ENCODE measurements at regions not wholly inside any gene's neighbourhood (a gene's known extent, or its start where the extent isn't known, plus 50 kb on each side); places are given as distances from the start of the nearest gene placed in this dataset.
"Not testable (repeated sequence)": the region's sequence is repeated elsewhere in the genome, so short reads cannot be mapped to it uniquely, and the experiment has no call there.

DNA sequence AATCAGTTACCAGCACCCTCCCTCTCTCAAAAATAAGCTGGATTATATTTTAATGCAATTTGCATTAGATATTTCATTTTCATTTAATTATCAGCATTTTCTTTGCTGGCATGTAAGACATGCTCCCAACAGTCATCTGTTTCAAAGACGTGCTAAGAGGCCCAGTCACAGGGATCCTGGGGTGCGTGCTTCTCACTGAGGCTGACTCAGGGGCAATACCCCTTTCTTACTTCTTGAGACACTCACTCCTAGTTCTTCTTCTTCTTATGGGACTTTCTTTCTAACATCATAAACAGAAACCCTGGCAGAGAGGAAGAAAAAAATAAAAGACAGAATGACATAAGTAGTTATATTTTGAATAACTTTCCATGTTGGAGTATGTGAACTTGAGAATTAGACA is 372.1 kb upstream of the MEX3C start:
- no peak for DNase-seq (ENCODE audit: extremely low read depth, insufficient read length)
- no peak overlapping the region for H3K4me3 ChIP-seq (replicated peaks; ENCODE audit: low read depth, low read length)
- TF ChIP-seq, protein P1, sequence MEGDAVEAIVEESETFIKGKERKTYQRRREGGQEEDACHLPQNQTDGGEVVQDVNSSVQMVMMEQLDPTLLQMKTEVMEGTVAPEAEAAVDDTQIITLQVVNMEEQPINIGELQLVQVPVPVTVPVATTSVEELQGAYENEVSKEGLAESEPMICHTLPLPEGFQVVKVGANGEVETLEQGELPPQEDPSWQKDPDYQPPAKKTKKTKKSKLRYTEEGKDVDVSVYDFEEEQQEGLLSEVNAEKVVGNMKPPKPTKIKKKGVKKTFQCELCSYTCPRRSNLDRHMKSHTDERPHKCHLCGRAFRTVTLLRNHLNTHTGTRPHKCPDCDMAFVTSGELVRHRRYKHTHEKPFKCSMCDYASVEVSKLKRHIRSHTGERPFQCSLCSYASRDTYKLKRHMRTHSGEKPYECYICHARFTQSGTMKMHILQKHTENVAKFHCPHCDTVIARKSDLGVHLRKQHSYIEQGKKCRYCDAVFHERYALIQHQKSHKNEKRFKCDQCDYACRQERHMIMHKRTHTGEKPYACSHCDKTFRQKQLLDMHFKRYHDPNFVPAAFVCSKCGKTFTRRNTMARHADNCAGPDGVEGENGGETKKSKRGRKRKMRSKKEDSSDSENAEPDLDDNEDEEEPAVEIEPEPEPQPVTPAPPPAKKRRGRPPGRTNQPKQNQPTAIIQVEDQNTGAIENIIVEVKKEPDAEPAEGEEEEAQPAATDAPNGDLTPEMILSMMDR (IDR thresholded peaks at IDR 0.05; ENCODE audit: insufficient read depth, low read length, poor library complexity, severe bottlenecking), result no peak
- H3K36me3 ChIP-seq (ENCODE audit: control insufficient read depth, insufficient read depth, low read length), result no peaks in the 10 kb centered on the region
- H3K27me3 ChIP-seq (replicated peaks; ENCODE audit: control insufficient read depth, insufficient read depth, low read length), result no peaks in the 10 kb centered on the region

DNA sequence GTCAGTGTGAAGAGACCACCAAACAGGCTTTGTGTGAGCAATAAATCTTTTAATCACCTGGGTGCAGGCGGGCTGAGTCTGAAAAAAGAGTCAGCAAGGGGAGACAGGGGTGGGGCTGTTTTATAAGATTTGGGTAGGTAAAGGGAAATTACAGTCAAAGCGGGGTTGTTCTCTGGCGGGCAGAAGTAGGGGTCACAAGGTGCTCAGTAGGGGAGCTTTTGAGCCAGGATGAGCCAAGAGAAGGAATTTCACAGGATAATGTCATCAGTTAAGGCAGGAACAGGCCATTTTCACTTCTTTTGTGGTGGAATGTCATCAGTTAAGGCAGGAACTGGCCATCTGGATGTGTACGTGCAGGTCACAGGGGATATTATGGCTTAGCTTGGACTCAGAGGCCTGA is 372.6 kb upstream of the MEX3C start:
- not testable (repeated sequence) for DNase-seq (ENCODE audit: extremely low read depth, insufficient read length)

DNA sequence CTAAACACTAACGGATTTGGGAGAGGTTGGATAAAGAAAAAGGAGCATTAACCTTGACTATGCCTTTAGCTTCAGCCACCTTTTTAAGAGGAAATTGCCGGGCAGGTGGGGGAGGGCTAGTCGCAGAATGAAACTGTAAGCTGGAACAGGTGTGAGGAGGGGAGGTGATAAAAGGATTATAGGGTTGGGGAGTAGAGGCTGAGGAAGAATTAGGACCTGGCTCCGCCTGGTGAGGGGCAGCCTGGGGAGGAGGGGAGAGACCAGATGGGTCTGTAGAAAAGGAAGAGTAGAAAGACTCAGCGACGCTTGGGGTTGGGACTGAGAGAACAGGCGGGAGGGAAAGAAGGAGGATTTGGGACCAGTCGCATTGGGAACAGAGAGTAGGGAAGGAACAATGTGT is 376.4 kb upstream of the MEX3C start:
- not testable (repeated sequence) for H3K4me3 ChIP-seq (replicated peaks; ENCODE audit: low read depth, low read length); H3K27me3 ChIP-seq (replicated peaks; ENCODE audit: control insufficient read depth, insufficient read depth, low read length); H3K36me3 ChIP-seq (ENCODE audit: control insufficient read depth, insufficient read depth, low read length); DNase-seq (ENCODE audit: extremely low read depth, insufficient read length)

More for the DNA sequence above, 372.6 kb upstream of the MEX3C start:
- H3K36me3 ChIP-seq (ENCODE audit: control insufficient read depth, insufficient read depth, low read length); H3K27me3 ChIP-seq (replicated peaks; ENCODE audit: control insufficient read depth, insufficient read depth, low read length); H3K4me3 ChIP-seq (replicated peaks; ENCODE audit: low read depth, low read length): not testable (repeated sequence)

DNA sequence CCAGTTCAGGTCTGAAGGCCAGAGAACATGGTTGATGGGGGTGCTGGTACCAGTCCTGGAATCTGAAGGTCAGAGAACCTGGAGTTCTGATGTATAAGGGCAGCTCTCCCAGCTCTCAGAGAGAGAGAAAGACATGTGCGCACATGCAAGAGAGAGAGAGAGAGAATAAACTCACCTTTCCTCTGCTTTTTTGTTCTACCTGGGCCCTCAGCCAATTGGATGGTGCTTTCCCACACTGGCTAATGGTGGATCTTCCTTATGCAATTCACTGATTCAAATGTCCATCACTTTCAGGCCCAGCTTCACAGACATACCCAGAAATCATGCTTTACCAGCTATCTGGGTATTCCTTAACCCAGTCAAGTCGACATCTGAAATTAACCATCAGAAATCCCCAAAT is 377.7 kb upstream of the MEX3C start:
- Histone ChIP-seq H3K27me3 (replicated peaks; ENCODE audit: control insufficient read depth, insufficient read depth, low read length) (no peaks in the 10 kb centered on the region), H3K4me3 (replicated peaks; ENCODE audit: low read depth, low read length) (no peak overlapping the region), H3K36me3 (ENCODE audit: control insufficient read depth, insufficient read depth, low read length) (no peaks in the 10 kb centered on the region)
- TF ChIP-seq, protein P1 (IDR thresholded peaks at IDR 0.05; ENCODE audit: insufficient read depth, low read length, poor library complexity, severe bottlenecking), result no peak
- no peak for DNase-seq (ENCODE audit: extremely low read depth, insufficient read length)

DNA sequence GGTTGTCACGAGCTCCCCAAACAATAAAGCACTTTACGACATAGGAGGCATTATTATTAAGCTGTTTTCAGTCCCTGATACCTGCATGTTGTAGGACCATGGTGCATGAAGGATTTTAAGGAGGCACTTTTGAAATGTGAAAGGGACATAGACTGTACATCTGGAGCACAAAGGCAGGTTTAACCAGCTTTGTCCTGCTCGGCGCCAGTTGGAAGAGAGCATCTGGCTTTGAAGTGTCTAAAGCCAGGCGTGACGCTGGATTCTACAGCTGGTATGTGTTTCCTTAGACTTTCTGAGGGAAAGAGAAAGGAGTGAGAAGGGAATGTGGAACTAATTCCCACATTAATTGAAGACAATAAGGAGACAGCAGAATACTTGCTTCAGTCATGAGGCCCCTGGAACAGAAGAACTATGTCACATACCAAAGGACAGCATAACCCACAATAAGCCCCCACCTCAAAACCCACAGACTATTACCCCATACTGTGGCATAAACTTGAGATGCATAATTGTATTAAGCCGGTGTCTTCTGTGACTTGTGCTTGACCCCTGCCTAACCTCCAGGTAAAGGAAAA is 381.0 kb upstream of the MEX3C start:
- TF ChIP-seq, protein P1 (IDR thresholded peaks at IDR 0.05; ENCODE audit: insufficient read depth, low read length, poor library complexity, severe bottlenecking), result no peak
- no peaks in the 10 kb centered on the region for H3K27me3 ChIP-seq (replicated peaks; ENCODE audit: control insufficient read depth, insufficient read depth, low read length)
- H3K36me3 ChIP-seq (ENCODE audit: control insufficient read depth, insufficient read depth, low read length), result no peaks in the 10 kb centered on the region
- no peak for DNase-seq (ENCODE audit: extremely low read depth, insufficient read length)
- H3K4me3 ChIP-seq (replicated peaks; ENCODE audit: low read depth, low read length), result no peak overlapping the region

DNA sequence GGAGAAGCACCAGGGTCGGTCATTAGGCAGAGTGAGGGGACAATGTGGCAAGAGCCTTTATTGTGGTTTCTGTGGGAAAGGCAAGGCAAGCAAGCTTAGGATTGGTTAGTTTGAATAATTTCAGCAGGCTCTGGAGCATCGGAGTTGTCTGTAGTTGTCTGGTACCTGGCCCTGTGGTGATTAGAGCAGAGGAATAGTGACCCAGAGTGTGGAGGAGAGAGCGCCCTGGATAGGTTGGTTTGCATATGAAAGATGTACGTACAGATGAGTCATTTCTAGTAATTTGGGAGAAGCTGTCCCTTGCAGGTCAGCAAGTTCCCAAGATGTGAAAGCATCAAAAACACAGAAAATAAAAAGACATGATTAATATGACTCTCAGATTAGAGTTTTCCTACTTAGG is 383.1 kb upstream of the MEX3C start:
- no peaks in the 10 kb centered on the region for H3K36me3 ChIP-seq (ENCODE audit: control insufficient read depth, insufficient read depth, low read length)
- no peak overlapping the region for H3K4me3 ChIP-seq (replicated peaks; ENCODE audit: low read depth, low read length)
- no peak for DNase-seq (ENCODE audit: extremely low read depth, insufficient read length)
- TF ChIP-seq, protein P1 (IDR thresholded peaks at IDR 0.05; ENCODE audit: insufficient read depth, low read length, poor library complexity, severe bottlenecking), result no peak
- H3K27me3 ChIP-seq (replicated peaks; ENCODE audit: control insufficient read depth, insufficient read depth, low read length), result no peaks in the 10 kb centered on the region

DNA sequence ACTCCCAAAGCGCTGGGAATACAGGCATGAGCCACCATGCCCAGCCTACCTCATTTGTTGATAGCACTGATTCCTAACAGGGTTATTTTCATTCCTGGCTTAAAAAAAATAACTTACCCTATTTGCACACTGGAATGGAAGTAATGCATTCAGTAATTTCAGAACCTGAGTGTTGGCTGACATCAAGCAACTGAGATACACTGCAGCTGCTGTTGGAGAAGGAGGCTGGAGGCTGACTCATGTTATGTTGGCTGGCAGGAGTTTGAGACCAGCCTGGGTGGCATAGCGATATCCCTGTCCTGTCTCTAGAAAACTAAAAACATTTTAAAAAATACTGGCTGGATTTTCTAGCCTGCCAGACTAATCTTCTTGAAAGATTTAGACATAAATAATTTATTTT is 385.1 kb upstream of the MEX3C start:
- no peaks in the 10 kb centered on the region for H3K27me3 ChIP-seq (replicated peaks; ENCODE audit: control insufficient read depth, insufficient read depth, low read length)
- H3K4me3 ChIP-seq (replicated peaks; ENCODE audit: low read depth, low read length), result no peak overlapping the region
- no peaks in the 10 kb centered on the region for H3K36me3 ChIP-seq (ENCODE audit: control insufficient read depth, insufficient read depth, low read length)
- DNase-seq (ENCODE audit: extremely low read depth, insufficient read length), result no peak
- TF ChIP-seq, protein P1 (IDR thresholded peaks at IDR 0.05; ENCODE audit: insufficient read depth, low read length, poor library complexity, severe bottlenecking), result no peak

Measured in GM06990 (cell line).